IPS-20b (cell line): ENCODE measurements at regions not wholly inside any gene's neighbourhood (a gene's known extent, or its start where the extent isn't known, plus 50 kb on each side); places are given as distances from the start of the nearest gene placed in this dataset.
"Not testable (repeated sequence)": the region's sequence is repeated elsewhere in the genome, so short reads cannot be mapped to it uniquely, and the experiment has no call there.

Experiments used
- H3K27ac ChIP-seq: one replicate; pipeline ENCODE4 v1.5.1; 2013; ENCODE audit warnings: low read length
- H3K27me3 ChIP-seq: 2 replicates; pipeline ENCODE4 v1.6.1; 2013; ENCODE audit warnings: mild to moderate bottlenecking, low read length, inconsistent platforms; ENCODE audit not compliant: insufficient read depth
- H3K36me3 ChIP-seq: 2 replicates; pipeline ENCODE4 v1.6.1; 2013; ENCODE audit warnings: low read depth, mild to moderate bottlenecking, inconsistent platforms, low read length, moderate library complexity; ENCODE audit not compliant: insufficient read depth
- H3K4me1 ChIP-seq: 2 replicates; pipeline ENCODE4 v1.6.1; 2013; ENCODE audit warnings: mild to moderate bottlenecking, control low read depth, inconsistent platforms, low read length, moderate library complexity; ENCODE audit not compliant: insufficient read depth
- H3K4me3 ChIP-seq: 2 replicates; pipeline ENCODE4 v1.5.1; 2013; ENCODE audit warnings: mild to moderate bottlenecking, low read length, inconsistent platforms
- H3K9ac ChIP-seq: 2 replicates; pipeline ENCODE4 v1.6.1; 2013; ENCODE audit warnings: low read depth, mild to moderate bottlenecking, inconsistent platforms, low read length, moderate library complexity
- H3K9me3 ChIP-seq: 2 replicates; pipeline ENCODE4 v1.6.1; 2013; ENCODE audit warnings: mild to moderate bottlenecking, low read depth, low read length, inconsistent platforms; ENCODE audit not compliant: insufficient read depth

- no peaks in the 10 kb centered on the region for H3K36me3 ChIP-seq
- H3K9me3 ChIP-seq = no peaks in the 10 kb centered on the region
- H3K4me3 ChIP-seq = no peak overlapping the region
- no peak overlapping the region for H3K27ac ChIP-seq
- H3K27me3 ChIP-seq = no peaks in the 10 kb centered on the region
- peaks cover under 1% of the 10 kb centered on the region; the same call in 1 of the 2 replicates for H3K4me1 ChIP-seq
- H3K9ac ChIP-seq = no peak overlapping the region
Measured at GRCh38 chr4:34323549-34324320, 1920.6 kb downstream of the ARAP2 start.

- H3K4me1 ChIP-seq = peaks cover 5% of the 10 kb centered on the region; the same call in 1 of the 2 replicates
- no peaks in the 10 kb centered on the region for H3K9me3 ChIP-seq
- no peak overlapping the region for H3K27ac ChIP-seq
- H3K9ac ChIP-seq = no peak overlapping the region
- H3K27me3 ChIP-seq = no peaks in the 10 kb centered on the region
- H3K4me3 ChIP-seq = no peak overlapping the region
- H3K36me3 ChIP-seq = no peaks in the 10 kb centered on the region
Measured at GRCh38 chr4:34328939-34329338, 1915.4 kb downstream of the ARAP2 start.

GRCh38 chr4:34335156-34335555, 1909.2 kb downstream of the ARAP2 start:
- H3K4me1 ChIP-seq, H3K9ac ChIP-seq, H3K27me3 ChIP-seq, H3K9me3 ChIP-seq, H3K4me3 ChIP-seq, H3K27ac ChIP-seq, H3K36me3 ChIP-seq: not testable (repeated sequence)

GRCh38 chr4:34335556-34335955, 1908.8 kb downstream of the ARAP2 start:
- H3K27me3 ChIP-seq, H3K36me3 ChIP-seq, H3K27ac ChIP-seq, H3K4me1 ChIP-seq, H3K9ac ChIP-seq, H3K9me3 ChIP-seq, H3K4me3 ChIP-seq: not testable (repeated sequence)

- Histone ChIP-seq H3K4me1 (0 out of 2 replicates have a peak, but pooled peaks cover 4% of the 10 kb centered on the region), H3K27me3 (no peaks in the 10 kb centered on the region), H3K27ac (no peak overlapping the region), H3K9me3 (no peaks in the 10 kb centered on the region), H3K36me3 (no peaks in the 10 kb centered on the region), H3K4me3 (no peak overlapping the region), H3K9ac (no peak overlapping the region)
Measured at GRCh38 chr4:34362654-34363053, 1881.7 kb downstream of the ARAP2 start.

- no peak overlapping the region for H3K9ac ChIP-seq
- no peak overlapping the region for H3K4me3 ChIP-seq
- H3K4me1 ChIP-seq = 0 out of 2 replicates have a peak, but pooled peaks cover 4% of the 10 kb centered on the region
- H3K27ac ChIP-seq = no peak overlapping the region
- no peaks in the 10 kb centered on the region for H3K9me3 ChIP-seq
- no peaks in the 10 kb centered on the region for H3K27me3 ChIP-seq
- H3K36me3 ChIP-seq = no peaks in the 10 kb centered on the region
Measured at GRCh38 chr4:34363842-34364241, 1880.5 kb downstream of the ARAP2 start.

DNA sequence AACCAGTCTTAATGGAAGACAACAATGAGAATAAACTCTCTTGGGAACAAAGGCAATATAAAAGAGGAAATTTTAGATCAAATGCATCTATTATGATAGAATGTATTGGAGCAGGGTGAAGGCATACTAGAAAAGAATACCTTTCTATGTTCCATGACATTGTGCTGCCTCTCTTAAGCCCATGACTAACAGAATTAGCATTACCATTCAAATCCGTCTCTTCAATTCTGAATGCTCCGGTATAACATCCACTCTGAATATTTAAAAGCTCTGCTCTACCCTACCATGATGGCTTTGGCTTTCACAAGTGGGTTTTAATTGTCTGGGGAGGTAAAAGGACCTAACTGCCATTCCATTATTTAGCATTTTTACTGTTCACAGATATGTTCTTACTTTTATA, 1878.4 kb downstream of the ARAP2 start:
- Histone ChIP-seq H3K4me1 (0 out of 2 replicates have a peak, but pooled peaks cover 4% of the 10 kb centered on the region), H3K27ac (no peak overlapping the region), H3K9me3 (no peaks in the 10 kb centered on the region)

GRCh38 chr4:34371676-34372075, 1872.6 kb downstream of the ARAP2 start:
- Histone ChIP-seq H3K9ac (no peak overlapping the region), H3K27ac (no peak overlapping the region), H3K27me3 (no peaks in the 10 kb centered on the region), H3K36me3 (no peaks in the 10 kb centered on the region), H3K9me3 (no peaks in the 10 kb centered on the region), H3K4me3 (no peak overlapping the region), H3K4me1 (no peaks in the 10 kb centered on the region)

More for the DNA sequence above, 1878.4 kb downstream of the ARAP2 start:
- Histone ChIP-seq H3K27me3 (no peaks in the 10 kb centered on the region), H3K9ac (no peak overlapping the region), H3K36me3 (no peaks in the 10 kb centered on the region), H3K4me3 (no peak overlapping the region)

DNA sequence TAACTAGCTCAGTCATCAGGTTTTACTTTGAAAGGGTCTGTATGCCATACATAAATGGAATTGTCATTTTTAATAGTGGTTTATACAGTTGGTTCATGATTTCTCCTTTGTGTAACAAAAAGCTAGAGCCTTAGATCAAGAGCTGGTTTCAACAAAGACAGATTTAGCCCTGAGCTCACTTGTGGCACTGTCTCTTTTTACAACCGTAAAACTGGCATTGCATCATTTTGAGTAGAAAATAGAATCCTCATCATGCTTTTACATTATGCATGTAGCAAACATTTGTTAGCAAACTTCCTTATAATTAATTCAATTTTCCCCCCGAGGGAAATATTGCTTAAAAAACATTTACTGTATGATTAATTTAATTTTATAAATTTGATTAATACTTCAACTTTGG, 1871.5 kb downstream of the ARAP2 start:
- H3K36me3 ChIP-seq = no peaks in the 10 kb centered on the region
- H3K9ac ChIP-seq = no peak overlapping the region
- H3K27me3 ChIP-seq = no peaks in the 10 kb centered on the region
- no peaks in the 10 kb centered on the region for H3K9me3 ChIP-seq
- no peak overlapping the region for H3K27ac ChIP-seq
- H3K4me1 ChIP-seq = no peaks in the 10 kb centered on the region
- no peak overlapping the region for H3K4me3 ChIP-seq

DNA sequence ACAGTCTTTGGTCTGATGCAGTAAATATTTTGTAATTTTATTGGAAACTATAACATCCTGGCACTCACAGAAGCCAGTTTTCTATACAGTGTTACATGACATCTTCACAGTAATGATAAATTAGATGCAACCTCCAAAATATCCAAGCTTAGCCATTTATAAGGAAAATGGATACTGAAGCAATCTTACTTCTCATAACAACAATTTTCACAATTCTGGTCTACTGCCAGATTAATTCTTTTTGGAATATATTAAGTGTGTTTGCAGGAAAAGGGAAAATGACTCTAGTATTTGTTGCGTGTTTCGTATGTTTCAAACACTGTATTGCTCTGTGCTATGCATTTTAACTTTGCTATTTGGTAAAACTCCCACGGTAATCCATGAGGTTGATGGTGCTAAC, 1870.9 kb downstream of the ARAP2 start:
- no peak overlapping the region for H3K27ac ChIP-seq
- H3K27me3 ChIP-seq = no peaks in the 10 kb centered on the region
- H3K4me1 ChIP-seq = no peaks in the 10 kb centered on the region
- H3K4me3 ChIP-seq = no peak overlapping the region
- no peak overlapping the region for H3K9ac ChIP-seq
- no peaks in the 10 kb centered on the region for H3K9me3 ChIP-seq
- H3K36me3 ChIP-seq = no peaks in the 10 kb centered on the region

DNA sequence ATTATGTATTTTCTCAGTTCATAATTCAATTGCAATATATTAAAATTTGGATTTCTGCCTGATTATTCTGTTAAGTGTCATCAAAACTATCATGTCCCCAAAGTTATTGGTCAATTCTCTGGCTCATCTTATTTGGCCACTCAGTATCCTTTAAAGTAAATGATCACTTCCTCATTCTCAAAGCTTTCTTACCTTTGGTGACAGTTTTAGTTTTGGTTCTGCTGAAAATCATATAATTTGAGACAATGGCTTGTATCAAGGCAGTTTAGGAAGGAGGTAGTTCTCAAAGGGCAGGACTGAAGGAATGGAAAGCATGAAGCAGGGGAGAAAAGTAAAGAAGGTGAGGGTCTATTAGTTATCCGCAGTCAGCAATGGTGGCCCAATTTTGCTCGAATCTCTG, 1832.1 kb downstream of the ARAP2 start:
- Histone ChIP-seq H3K27ac (no peak overlapping the region), H3K9ac (no peak overlapping the region), H3K4me1 (no peaks in the 10 kb centered on the region), H3K9me3 (peaks cover 8% of the 10 kb centered on the region; the same call in 1 of the 2 replicates), H3K36me3 (no peaks in the 10 kb centered on the region), H3K27me3 (no peaks in the 10 kb centered on the region), H3K4me3 (no peak overlapping the region)

DNA sequence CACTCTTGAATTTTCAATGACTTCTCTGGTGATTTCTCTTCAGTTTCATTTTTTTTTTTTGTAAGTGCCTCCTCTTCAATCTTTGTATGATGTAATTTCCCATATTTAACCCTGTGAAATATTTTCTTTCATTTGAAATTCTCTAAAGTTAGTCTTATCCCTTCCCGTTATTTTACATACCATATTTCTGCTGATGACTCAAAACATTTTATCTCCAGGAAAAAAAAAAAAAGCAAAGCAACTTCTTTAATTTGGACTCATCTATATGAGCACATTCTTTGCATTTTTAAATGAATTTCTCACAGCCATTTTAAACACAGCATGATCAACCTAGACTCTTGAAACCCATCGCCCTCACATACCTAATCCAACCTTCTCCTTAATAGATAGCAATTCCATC, 1831.4 kb downstream of the ARAP2 start:
- Histone ChIP-seq H3K36me3 (no peaks in the 10 kb centered on the region), H3K9ac (no peak overlapping the region), H3K9me3 (peaks cover 8% of the 10 kb centered on the region; the same call in 1 of the 2 replicates), H3K4me1 (no peaks in the 10 kb centered on the region), H3K4me3 (no peak overlapping the region), H3K27ac (no peak overlapping the region), H3K27me3 (no peaks in the 10 kb centered on the region)
